ENCODE measurements at regions not wholly inside any gene's neighbourhood (a gene's known extent, or its start where the extent isn't known, plus 50 kb on each side); places are given as distances from the start of the nearest gene placed in this dataset.

- no peak overlapping the region for H3K4me2 ChIP-seq (ENCODE audit: low read length)
- no peaks in the 10 kb centered on the region for H3K9me3 ChIP-seq (ENCODE audit: control insufficient read depth, insufficient read depth, low read length)
- H3K27ac ChIP-seq (ENCODE audit: low read depth, low read length) = no peak overlapping the region
- no peaks in the 10 kb centered on the region for H3K9me2 ChIP-seq (replicated peaks; ENCODE audit: control insufficient read depth, low read length)
- no peak overlapping the region for H3K4me3 ChIP-seq (ENCODE audit: low read length)
- no peaks in the 10 kb centered on the region for H3F3A ChIP-seq (ENCODE audit: control insufficient read depth, insufficient read depth)
- H3K36me3 ChIP-seq (ENCODE audit: control insufficient read depth, low read length) = no peaks in the 10 kb centered on the region
- H3K27me3 ChIP-seq (ENCODE audit: control insufficient read depth, low read length) = no peaks in the 10 kb centered on the region
- no peak for TF ChIP-seq CTCF (IDR thresholded peaks at IDR 0.05; ENCODE audit: low read depth, low read length, poor library complexity, severe bottlenecking)
- TF ChIP-seq EZH2phosphoT487 (IDR thresholded peaks at IDR 0.05; ENCODE audit: borderline replicate concordance, low read length) = no peak
- H4K20me1 ChIP-seq (ENCODE audit: control insufficient read depth, insufficient read depth, low read depth, low read length) = no peaks in the 10 kb centered on the region
- H3K79me2 ChIP-seq (ENCODE audit: control insufficient read depth, low read length) = no peaks in the 10 kb centered on the region
- H3K4me1 ChIP-seq (ENCODE audit: control insufficient read depth, low read length) = no peaks in the 10 kb centered on the region
These were observed 236.9 kb upstream of the CELF2 start for GRCh38 chr10:10780746-10781145.

- Histone ChIP-seq H3K27me3 (ENCODE audit: control insufficient read depth, low read length) (no peaks in the 10 kb centered on the region), H3K4me2 (ENCODE audit: low read length) (no peak overlapping the region), H3K4me3 (ENCODE audit: low read length) (no peak overlapping the region), H3K27ac (ENCODE audit: low read depth, low read length) (no peak overlapping the region), H3K79me2 (ENCODE audit: control insufficient read depth, low read length) (no peaks in the 10 kb centered on the region), H4K20me1 (ENCODE audit: control insufficient read depth, insufficient read depth, low read depth, low read length) (no peaks in the 10 kb centered on the region), H3K36me3 (ENCODE audit: control insufficient read depth, low read length) (no peaks in the 10 kb centered on the region), H3K4me1 (ENCODE audit: control insufficient read depth, low read length) (no peaks in the 10 kb centered on the region), H3K9me2 (replicated peaks; ENCODE audit: control insufficient read depth, low read length) (no peaks in the 10 kb centered on the region), H3K9me3 (ENCODE audit: control insufficient read depth, insufficient read depth, low read length) (no peaks in the 10 kb centered on the region), H3F3A (ENCODE audit: control insufficient read depth, insufficient read depth) (no peaks in the 10 kb centered on the region)
- TF ChIP-seq EZH2phosphoT487 (IDR thresholded peaks at IDR 0.05; ENCODE audit: borderline replicate concordance, low read length) = no peak
- TF ChIP-seq CTCF (IDR thresholded peaks at IDR 0.05; ENCODE audit: low read depth, low read length, poor library complexity, severe bottlenecking) = no peak
These were observed 235.1 kb upstream of the CELF2 start for GRCh38 chr10:10782603-10783002.

- Histone ChIP-seq H3K36me3 (ENCODE audit: control insufficient read depth, low read length) (no peaks in the 10 kb centered on the region), H3K27me3 (ENCODE audit: control insufficient read depth, low read length) (no peaks in the 10 kb centered on the region), H3F3A (ENCODE audit: control insufficient read depth, insufficient read depth) (no peaks in the 10 kb centered on the region), H3K9me3 (ENCODE audit: control insufficient read depth, insufficient read depth, low read length) (no peaks in the 10 kb centered on the region), H3K27ac (ENCODE audit: low read depth, low read length) (no peak overlapping the region), H3K79me2 (ENCODE audit: control insufficient read depth, low read length) (no peaks in the 10 kb centered on the region), H3K4me1 (ENCODE audit: control insufficient read depth, low read length) (no peaks in the 10 kb centered on the region), H4K20me1 (ENCODE audit: control insufficient read depth, insufficient read depth, low read depth, low read length) (no peaks in the 10 kb centered on the region), H3K4me2 (ENCODE audit: low read length) (no peak overlapping the region), H3K4me3 (ENCODE audit: low read length) (no peak overlapping the region), H3K9me2 (replicated peaks; ENCODE audit: control insufficient read depth, low read length) (no peaks in the 10 kb centered on the region)
- TF ChIP-seq EZH2phosphoT487 (IDR thresholded peaks at IDR 0.05; ENCODE audit: borderline replicate concordance, low read length) = no peak
- no peak for TF ChIP-seq CTCF (IDR thresholded peaks at IDR 0.05; ENCODE audit: low read depth, low read length, poor library complexity, severe bottlenecking)
These were observed 232.0 kb upstream of the CELF2 start for GRCh38 chr10:10785627-10786026.

Measured in DOHH2 (cell line).